OCI-LY7 (cell line): ENCODE measurements at regions not wholly inside any gene's neighbourhood (a gene's known extent, or its start where the extent isn't known, plus 50 kb on each side); places are given as distances from the start of the nearest gene placed in this dataset.

Experiments used
- BruUV-seq: library from RNA; stranded (reverse); fragments of 400-500 nt; replicated peaks from 2 replicates; lab custom pipeline; 2021; lab: Mats Ljungman, UMichigan
- CTCF ChIA-PET: fragments of 300-600 bp; sonication (Branson Sonifier 250); formaldehyde crosslinking; loops from one replicate; lab custom pipeline; 2022; ENCODE audit warnings: antibody characterized with exemption; ENCODE audit not compliant: unreplicated experiment; lab: Charles Lee
- POLR2A ChIA-PET: fragments of 300-600 bp; sonication (Branson Sonifier 250); formaldehyde crosslinking; loops from one replicate; lab custom pipeline; 2022; ENCODE audit warnings: antibody characterized with exemption; lab: Charles Lee
- DNase-seq: peaks from one replicate; pipeline ENCODE4 v3.0.0-alpha.2; 2015; ENCODE audit warnings: low spot score
- H2AFZ ChIP-seq: fragments of 200-600 bp; sonication (generic), shearing (Covaris generic); 2 replicates; pipeline ENCODE4 v1.6.1; 2014; ENCODE audit warnings: mild to moderate bottlenecking, antibody characterized with exemption, low read length, moderate library complexity
- H3K27ac ChIP-seq: fragments of 200-600 bp; sonication (generic); 2 replicates; pipeline ENCODE4 v1.5.1; 2014; ENCODE audit warnings: mixed run types, low read depth, mild to moderate bottlenecking, moderate library complexity, low read length, inconsistent platforms; ENCODE audit not compliant: poor library complexity, severe bottlenecking
- H3K36me3 ChIP-seq: fragments of 200-600 bp; sonication (generic); 2 replicates; pipeline ENCODE4 v1.6.1; 2014; ENCODE audit warnings: mild to moderate bottlenecking, antibody characterized with exemption, low read length, moderate library complexity, mixed read lengths; ENCODE audit not compliant: insufficient read depth
- H3K4me1 ChIP-seq: fragments of 200-600 bp; sonication (generic); 2 replicates; pipeline ENCODE4 v1.5.1; 2014; ENCODE audit warnings: mild to moderate bottlenecking, low read length; ENCODE audit not compliant: insufficient read depth, poor library complexity, severe bottlenecking
- H3K4me2 ChIP-seq: fragments of 200-600 bp; sonication (generic); 2 replicates; pipeline ENCODE4 v1.6.1; 2014; ENCODE audit warnings: mild to moderate bottlenecking, low read length
- H3K4me3 ChIP-seq: fragments of 200-600 bp; sonication (generic); 2 replicates; pipeline ENCODE4 v1.5.1; 2014; ENCODE audit warnings: mild to moderate bottlenecking, low read depth, low read length; ENCODE audit not compliant: poor library complexity, severe bottlenecking
- H3K79me2 ChIP-seq: fragments of 200-600 bp; sonication (generic); 2 replicates; pipeline ENCODE4 v1.6.1; 2016; ENCODE audit warnings: low read depth, mild to moderate bottlenecking, low read length, moderate library complexity, mixed read lengths; ENCODE audit not compliant: insufficient read depth
- H3K9me2 ChIP-seq: fragments of 200-600 bp; sonication (generic); 2 replicates; pipeline ENCODE4 v1.6.1; 2016; ENCODE audit warnings: mild to moderate bottlenecking, low read length, mixed read lengths; ENCODE audit not compliant: insufficient read depth
- H3K9me3 ChIP-seq: fragments of 200-600 bp; sonication (generic); 2 replicates; pipeline ENCODE4 v1.6.1; 2014; ENCODE audit warnings: mild to moderate bottlenecking, mixed run types, low read length, mixed read lengths
- H4K20me1 ChIP-seq: fragments of 200-600 bp; sonication (generic); 2 replicates; pipeline ENCODE4 v1.6.1; 2014; ENCODE audit warnings: mild to moderate bottlenecking, antibody characterized with exemption, low read length, moderate library complexity, mixed read lengths; ENCODE audit not compliant: insufficient read depth
- EZH2phosphoT487 ChIP-seq: fragments of 200-600 bp; sonication (generic); IDR thresholded peaks from 2 replicates; pipeline ENCODE4 v1.6.1; 2018; ENCODE audit warnings: low read depth, borderline replicate concordance, mild to moderate bottlenecking, mixed run types, antibody characterized with exemption, low read length, moderate library complexity, mixed read lengths
- intact Hi-C: fragments of 100-400 bp; cut with micrococcal nuclease; formaldehyde crosslinking; loops from one replicate; pipeline ENCODE4 v1.10.0; 2022; ENCODE audit not compliant: unreplicated experiment
- TF ChIP-seq, protein P1 (sequence below): fragments of 200-600 bp; sonication (generic); conservative IDR thresholded peaks from 2 replicates; pipeline ENCODE4 v1.5.1; 2014; ENCODE audit warnings: mild to moderate bottlenecking, antibody characterized with exemption, low read length, moderate library complexity, mixed read lengths

DNA sequence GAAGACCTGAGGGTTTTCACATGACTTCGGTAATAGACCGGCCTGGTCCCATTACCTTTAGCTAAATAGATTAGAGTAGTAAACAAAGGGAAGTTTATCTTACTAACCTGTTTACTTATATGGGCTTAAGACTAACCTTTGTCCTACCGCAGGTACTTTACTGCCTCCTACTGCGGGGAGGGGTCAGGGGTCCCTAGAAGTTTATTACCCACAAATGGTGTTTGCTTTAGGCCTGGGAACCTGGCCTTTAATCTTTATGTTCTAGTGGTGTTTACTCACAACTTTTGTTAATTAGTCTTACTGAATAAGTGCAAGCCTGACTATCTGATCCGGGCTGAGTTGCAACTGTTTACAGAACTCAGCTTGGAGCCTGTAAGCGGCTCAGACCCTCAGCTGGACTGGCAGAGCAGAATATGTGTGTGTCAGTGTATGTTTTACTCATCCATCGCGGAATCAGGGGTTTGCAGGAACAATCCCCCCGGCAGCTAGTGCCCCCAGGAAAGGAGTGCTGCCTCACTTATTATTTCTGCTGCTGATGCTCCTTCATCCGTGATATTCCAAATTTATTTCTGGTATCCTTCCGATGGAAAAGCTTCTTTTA lies 578.9 kb upstream of the SEMA3D start:
- no TSS peak for BruUV-seq
- H4K20me1 ChIP-seq = no peaks in the 10 kb centered on the region
- H3K4me2 ChIP-seq = no peak overlapping the region
- no peaks in the 10 kb centered on the region for H3K79me2 ChIP-seq
- H3K36me3 ChIP-seq = no peaks in the 10 kb centered on the region
- H2AFZ ChIP-seq = no peak overlapping the region
- no peaks in the 10 kb centered on the region for H3K9me2 ChIP-seq
- no peak overlapping the region for H3K27ac ChIP-seq
- no peak overlapping the region for H3K4me3 ChIP-seq
- intact Hi-C loops = no loop called here
- DNase-seq = no peak
- no peak for TF ChIP-seq EZH2phosphoT487
- TF ChIP-seq, protein P1, sequence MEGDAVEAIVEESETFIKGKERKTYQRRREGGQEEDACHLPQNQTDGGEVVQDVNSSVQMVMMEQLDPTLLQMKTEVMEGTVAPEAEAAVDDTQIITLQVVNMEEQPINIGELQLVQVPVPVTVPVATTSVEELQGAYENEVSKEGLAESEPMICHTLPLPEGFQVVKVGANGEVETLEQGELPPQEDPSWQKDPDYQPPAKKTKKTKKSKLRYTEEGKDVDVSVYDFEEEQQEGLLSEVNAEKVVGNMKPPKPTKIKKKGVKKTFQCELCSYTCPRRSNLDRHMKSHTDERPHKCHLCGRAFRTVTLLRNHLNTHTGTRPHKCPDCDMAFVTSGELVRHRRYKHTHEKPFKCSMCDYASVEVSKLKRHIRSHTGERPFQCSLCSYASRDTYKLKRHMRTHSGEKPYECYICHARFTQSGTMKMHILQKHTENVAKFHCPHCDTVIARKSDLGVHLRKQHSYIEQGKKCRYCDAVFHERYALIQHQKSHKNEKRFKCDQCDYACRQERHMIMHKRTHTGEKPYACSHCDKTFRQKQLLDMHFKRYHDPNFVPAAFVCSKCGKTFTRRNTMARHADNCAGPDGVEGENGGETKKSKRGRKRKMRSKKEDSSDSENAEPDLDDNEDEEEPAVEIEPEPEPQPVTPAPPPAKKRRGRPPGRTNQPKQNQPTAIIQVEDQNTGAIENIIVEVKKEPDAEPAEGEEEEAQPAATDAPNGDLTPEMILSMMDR = no peak
- no peaks in the 10 kb centered on the region for H3K9me3 ChIP-seq
- H3K4me1 ChIP-seq = no peaks in the 10 kb centered on the region
- CTCF ChIA-PET = no interaction called here
- POLR2A ChIA-PET = interaction anchor here (0.6 to 0.7 kb wide), 2 partner anchors 12 to 111 kb away, joined by 3 to 9 read pairs; no protein-coding TSS in a partner anchor

- H3K9me3 ChIP-seq = no peaks in the 10 kb centered on the region
- H3K4me1 ChIP-seq = no peaks in the 10 kb centered on the region
- H3K9me2 ChIP-seq = no peaks in the 10 kb centered on the region
- no peak overlapping the region for H3K4me2 ChIP-seq
- BruUV-seq = no TSS peak
- H3K27ac ChIP-seq = no peak overlapping the region
- H3K79me2 ChIP-seq = no peaks in the 10 kb centered on the region
- no peaks in the 10 kb centered on the region for H3K36me3 ChIP-seq
- no peak overlapping the region for H2AFZ ChIP-seq
- CTCF ChIA-PET = no interaction called here
- intact Hi-C loops = no loop called here
- no peaks in the 10 kb centered on the region for H4K20me1 ChIP-seq
- no peak overlapping the region for H3K4me3 ChIP-seq
- POLR2A ChIA-PET = no interaction called here
- DNase-seq = no peak
- TF ChIP-seq, protein P1 = no peak
- TF ChIP-seq EZH2phosphoT487 = no peak
These were observed 577.2 kb upstream of the SEMA3D start for GRCh38 chr7:85764034-85764433.

DNA sequence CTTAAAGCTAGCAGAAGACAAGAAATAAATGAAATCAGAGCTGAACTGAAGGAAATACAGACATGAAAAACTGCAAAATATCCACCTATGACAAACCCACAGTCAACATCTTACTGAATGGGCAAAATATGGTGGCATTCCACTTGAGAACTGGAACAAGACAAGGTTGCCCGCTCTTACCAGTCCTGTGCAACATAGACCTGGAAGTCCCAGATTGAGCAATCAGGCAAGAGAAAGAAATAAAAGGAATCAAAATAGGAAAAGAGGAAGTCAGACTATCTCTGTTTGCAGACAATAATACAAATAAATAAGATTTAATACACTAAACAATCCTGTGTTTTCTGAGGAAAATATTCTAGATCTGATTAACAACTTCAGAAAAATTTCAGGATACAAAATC lies 570.5 kb upstream of the SEMA3D start:
- H3K27ac ChIP-seq = no peak overlapping the region
- BruUV-seq = no TSS peak
- POLR2A ChIA-PET = no interaction called here
- no peaks in the 10 kb centered on the region for H4K20me1 ChIP-seq
- no peak for DNase-seq
- H3K79me2 ChIP-seq = no peaks in the 10 kb centered on the region
- H3K9me2 ChIP-seq = no peaks in the 10 kb centered on the region
- intact Hi-C loops = no loop called here
- H3K4me3 ChIP-seq = no peak overlapping the region
- no peaks in the 10 kb centered on the region for H3K36me3 ChIP-seq
- H3K4me1 ChIP-seq = no peaks in the 10 kb centered on the region
- no peak overlapping the region for H3K4me2 ChIP-seq
- H3K9me3 ChIP-seq = no peaks in the 10 kb centered on the region
- TF ChIP-seq EZH2phosphoT487 = no peak
- TF ChIP-seq, protein P1 = no peak
- H2AFZ ChIP-seq = no peak overlapping the region
- CTCF ChIA-PET = no interaction called here
